ENCODE measurements at regions not wholly inside any gene's neighbourhood (a gene's known extent, or its start where the extent isn't known, plus 50 kb on each side); places are given as distances from the start of the nearest gene placed in this dataset.

GRCh38 chr15:57873564-57874209 is 167.2 kb downstream of the POLR2M start:
- H3K36me3 ChIP-seq (ENCODE audit: low read depth), result no peaks in the 10 kb centered on the region
- no peaks in the 10 kb centered on the region for H3K4me1 ChIP-seq (replicated peaks; ENCODE audit: insufficient read depth)
- H2AFZ ChIP-seq, result no peak overlapping the region
- no peaks in the 10 kb centered on the region for H3K27me3 ChIP-seq (ENCODE audit: insufficient read depth, low read depth)
- H3F3A ChIP-seq (ENCODE audit: insufficient read depth, low read depth), result no peaks in the 10 kb centered on the region
- TF ChIP-seq CTCF (conservative IDR thresholded peaks at IDR 0.05), result no peak
- TF ChIP-seq EZH2 (IDR thresholded peaks at IDR 0.05; ENCODE audit: low read depth), result no peak
- H3K9me2 ChIP-seq (ENCODE audit: insufficient read depth), result no peaks in the 10 kb centered on the region
- H3K9me3 ChIP-seq (ENCODE audit: insufficient read depth, low read depth), result no peaks in the 10 kb centered on the region
- H3K79me2 ChIP-seq (ENCODE audit: low read depth), result no peaks in the 10 kb centered on the region
- POLR2A ChIA-PET (ENCODE audit: unreplicated experiment), result no interaction called here
- DNase-seq, result no peak
- no peak overlapping the region for H3K4me2 ChIP-seq
- CTCF ChIA-PET, result no interaction called here
- no peak overlapping the region for H3K27ac ChIP-seq
- no TSS peak for BruUV-seq (replicated peaks)
- no peak overlapping the region for H3K4me3 ChIP-seq
- H4K20me1 ChIP-seq (ENCODE audit: insufficient read depth), result no peaks in the 10 kb centered on the region
- intact Hi-C loops (cut with micrococcal nuclease; ENCODE audit: unreplicated experiment), result no loop called here

GRCh38 chr15:57875347-57875746 is 168.8 kb downstream of the POLR2M start:
- Histone ChIP-seq H3K4me2 (no peak overlapping the region), H3K9me2 (ENCODE audit: insufficient read depth) (no peaks in the 10 kb centered on the region), H3K79me2 (ENCODE audit: low read depth) (no peaks in the 10 kb centered on the region), H3K27ac (no peak overlapping the region), H3K36me3 (ENCODE audit: low read depth) (no peaks in the 10 kb centered on the region), H4K20me1 (ENCODE audit: insufficient read depth) (no peaks in the 10 kb centered on the region), H3F3A (ENCODE audit: insufficient read depth, low read depth) (no peaks in the 10 kb centered on the region), H3K9me3 (ENCODE audit: insufficient read depth, low read depth) (no peaks in the 10 kb centered on the region), H3K27me3 (ENCODE audit: insufficient read depth, low read depth) (no peaks in the 10 kb centered on the region), H3K4me1 (replicated peaks; ENCODE audit: insufficient read depth) (no peaks in the 10 kb centered on the region), H2AFZ (no peak overlapping the region), H3K4me3 (no peak overlapping the region)
- no peak for TF ChIP-seq EZH2 (IDR thresholded peaks at IDR 0.05; ENCODE audit: low read depth)
- TF ChIP-seq CTCF (conservative IDR thresholded peaks at IDR 0.05), result no peak
- no peak for DNase-seq
- ChIA-PET CTCF (no interaction called here), POLR2A (ENCODE audit: unreplicated experiment) (no interaction called here)
- intact Hi-C loops (cut with micrococcal nuclease; ENCODE audit: unreplicated experiment), result no loop called here
- BruUV-seq (replicated peaks), result no TSS peak

DNA sequence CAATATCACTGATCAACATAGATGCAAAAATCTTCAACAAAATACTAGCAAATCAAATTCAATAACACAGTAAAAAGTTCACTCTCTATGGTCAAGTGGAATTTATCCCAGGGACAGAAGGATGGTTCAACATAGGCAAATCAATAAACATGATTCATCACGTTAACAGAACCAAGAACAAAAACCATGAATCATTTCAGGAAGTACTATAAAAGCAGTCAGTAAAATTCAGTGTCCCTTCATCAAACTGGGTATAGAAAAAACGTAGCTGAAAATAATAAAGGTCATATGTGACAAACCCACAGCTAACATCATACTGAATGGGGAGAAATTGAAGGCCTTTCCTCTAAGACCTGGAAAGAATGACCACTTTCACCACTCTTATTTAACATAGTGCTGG is 172.1 kb downstream of the POLR2M start:
- no peaks in the 10 kb centered on the region for H3K4me1 ChIP-seq (replicated peaks; ENCODE audit: insufficient read depth)
- CTCF ChIA-PET, result no interaction called here
- DNase-seq, result no peak

More for the DNA sequence above, 172.1 kb downstream of the POLR2M start:
- no peak overlapping the region for H3K4me3 ChIP-seq
- no peaks in the 10 kb centered on the region for H4K20me1 ChIP-seq (ENCODE audit: insufficient read depth)
- H3K79me2 ChIP-seq (ENCODE audit: low read depth), result no peaks in the 10 kb centered on the region
- no peaks in the 10 kb centered on the region for H3K36me3 ChIP-seq (ENCODE audit: low read depth)
- no peaks in the 10 kb centered on the region for H3K9me3 ChIP-seq (ENCODE audit: insufficient read depth, low read depth)
- no peak for TF ChIP-seq EZH2 (IDR thresholded peaks at IDR 0.05; ENCODE audit: low read depth)
- no peak for TF ChIP-seq CTCF (conservative IDR thresholded peaks at IDR 0.05)
- intact Hi-C loops (cut with micrococcal nuclease; ENCODE audit: unreplicated experiment), result no loop called here
- no peaks in the 10 kb centered on the region for H3F3A ChIP-seq (ENCODE audit: insufficient read depth, low read depth)
- peaks cover 11% of the 10 kb centered on the region; the same call in 1 of the 2 replicates for H3K27me3 ChIP-seq (ENCODE audit: insufficient read depth, low read depth)
- POLR2A ChIA-PET (ENCODE audit: unreplicated experiment), result no interaction called here
- no TSS peak for BruUV-seq (replicated peaks)
- H3K9me2 ChIP-seq (ENCODE audit: insufficient read depth), result no peaks in the 10 kb centered on the region
- no peak overlapping the region for H3K27ac ChIP-seq
- no peak overlapping the region for H3K4me2 ChIP-seq
- H2AFZ ChIP-seq, result no peak overlapping the region

All from PC-9 (cell line).